Cardiac fibroblast (primary cell): ENCODE measurements at regions not wholly inside any gene's neighbourhood (a gene's known extent, or its start where the extent isn't known, plus 50 kb on each side); places are given as distances from the start of the nearest gene placed in this dataset.
A peak's percentile ranks its signal among the peaks of the same experiment; 100 is the strongest.

Experiments used
- DNase-seq, 2 donors: peaks; one replicate each; pipeline versions ENCODE4 v3.0.0 to v3.0.0-alpha.2; 2010; ENCODE audit warnings: low read depth in 2 of 2
- H3K4me3 ChIP-seq, 2 donors: replicated peaks in 1 of 2; 1 replicate in 1 of 2; 2 replicates in 1 of 2; pipeline ENCODE4 v1.5.1; 2011; ENCODE audit warnings: low read depth in 2 of 2, low read length in 2 of 2, mild to moderate bottlenecking in 2 of 2, moderate library complexity in 1 of 2
- CTCF ChIP-seq: IDR thresholded peaks from one replicate; pipeline ENCODE4 v1.5.1; 2011; ENCODE audit warnings: low read depth, mild to moderate bottlenecking, low read length, inconsistent platforms

GRCh38 chr17:14672830-14673229, 371.9 kb downstream of the HS3ST3B1 start:
- no peak for TF ChIP-seq CTCF
- no peak overlapping the region for H3K4me3 ChIP-seq

GRCh38 chr17:14670861-14671260, 370.0 kb downstream of the HS3ST3B1 start:
- TF ChIP-seq CTCF, result no peak
- no peak overlapping the region for H3K4me3 ChIP-seq
- no peak for DNase-seq

More at GRCh38 chr17:14672830-14673229, 371.9 kb downstream of the HS3ST3B1 start:
- DNase-seq, result peak; percentile 41 to 80

GRCh38 chr17:14664511-14664910, 363.6 kb downstream of the HS3ST3B1 start:
- DNase-seq, result no peak
- no peak overlapping the region for H3K4me3 ChIP-seq
- no peak for TF ChIP-seq CTCF

- TF ChIP-seq CTCF, result no peak
- H3K4me3 ChIP-seq, result no peak overlapping the region
Observed at GRCh38 chr17:14641117-14641516, 340.2 kb downstream of the HS3ST3B1 start.

DNA sequence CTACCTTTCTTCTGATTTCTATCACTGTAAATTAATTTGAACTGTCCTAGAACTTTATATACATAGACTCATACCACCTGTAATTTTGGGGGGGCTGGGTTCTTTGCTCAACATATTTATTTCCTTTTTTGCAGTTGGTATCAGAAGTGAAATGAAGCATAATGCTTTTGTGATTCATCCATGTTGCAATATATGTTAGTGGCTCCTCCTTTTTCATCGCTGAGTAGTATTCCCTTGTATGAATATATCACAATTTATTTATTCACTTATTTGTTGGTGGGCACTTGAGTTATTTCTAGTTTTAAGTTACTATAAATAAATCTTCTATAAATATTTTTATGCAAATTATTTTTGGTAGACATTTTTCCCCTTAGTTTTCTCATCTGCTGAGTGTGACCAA, 336.4 kb downstream of the HS3ST3B1 start:
- no peak for DNase-seq
- no peak overlapping the region for H3K4me3 ChIP-seq
- TF ChIP-seq CTCF, result no peak

More at GRCh38 chr17:14641117-14641516, 340.2 kb downstream of the HS3ST3B1 start:
- DNase-seq, result no peak

DNA sequence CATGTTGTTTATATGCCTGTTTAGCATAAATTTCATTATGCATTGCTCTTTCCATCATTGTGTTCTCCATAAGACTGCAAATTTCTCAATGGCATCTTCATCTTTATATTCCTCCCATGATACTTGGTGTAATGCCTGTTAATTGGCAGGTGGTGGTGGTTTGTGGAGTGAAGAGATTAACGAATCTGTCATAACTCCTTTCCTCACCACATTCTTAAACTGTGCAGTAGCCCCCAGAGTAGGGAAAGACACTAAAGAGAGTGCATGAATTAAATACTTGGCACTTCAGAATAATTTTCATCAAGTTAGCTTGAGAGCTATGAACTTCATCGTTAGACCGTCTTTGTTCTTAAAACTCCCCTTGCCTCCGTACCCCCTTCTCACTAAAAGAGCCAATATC, 329.7 kb downstream of the HS3ST3B1 start:
- no peak overlapping the region for H3K4me3 ChIP-seq
- no peak for DNase-seq
- TF ChIP-seq CTCF, result no peak

DNA sequence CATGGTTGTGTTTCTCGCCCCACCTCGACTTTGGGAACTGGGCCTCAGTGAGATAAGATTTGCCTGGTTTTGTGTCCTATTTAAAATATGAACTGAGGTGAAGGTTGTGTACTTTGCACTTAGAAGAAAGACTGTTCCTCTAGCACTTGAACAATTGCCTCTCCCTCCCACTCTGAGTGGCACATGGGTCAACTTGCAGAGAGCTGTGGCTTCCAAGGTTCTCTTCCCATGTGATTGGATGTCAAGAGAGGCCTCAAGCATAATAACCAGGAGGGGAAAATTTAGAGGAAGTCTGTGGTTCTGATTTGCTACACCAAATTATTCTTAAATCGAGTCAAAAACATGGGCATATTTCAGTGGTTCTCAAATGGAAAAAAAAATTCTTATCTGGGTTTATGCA, 329.2 kb downstream of the HS3ST3B1 start:
- no peak overlapping the region for H3K4me3 ChIP-seq
- DNase-seq, result no peak
- no peak for TF ChIP-seq CTCF
